Forelimb muscle (tissue), 1 donor: ENCODE measurements at regions not wholly inside any gene's neighbourhood (a gene's known extent, or its start where the extent isn't known, plus 50 kb on each side); places are given as distances from the start of the nearest gene placed in this dataset.
"Not testable (repeated sequence)": the region's sequence is repeated elsewhere in the genome, so short reads cannot be mapped to it uniquely, and the experiment has no call there.

Experiments used
- DNase-seq: peaks from one replicate; pipeline ENCODE4 v3.0.0-alpha.2; 2013; ENCODE audit warnings: low read depth

DNA sequence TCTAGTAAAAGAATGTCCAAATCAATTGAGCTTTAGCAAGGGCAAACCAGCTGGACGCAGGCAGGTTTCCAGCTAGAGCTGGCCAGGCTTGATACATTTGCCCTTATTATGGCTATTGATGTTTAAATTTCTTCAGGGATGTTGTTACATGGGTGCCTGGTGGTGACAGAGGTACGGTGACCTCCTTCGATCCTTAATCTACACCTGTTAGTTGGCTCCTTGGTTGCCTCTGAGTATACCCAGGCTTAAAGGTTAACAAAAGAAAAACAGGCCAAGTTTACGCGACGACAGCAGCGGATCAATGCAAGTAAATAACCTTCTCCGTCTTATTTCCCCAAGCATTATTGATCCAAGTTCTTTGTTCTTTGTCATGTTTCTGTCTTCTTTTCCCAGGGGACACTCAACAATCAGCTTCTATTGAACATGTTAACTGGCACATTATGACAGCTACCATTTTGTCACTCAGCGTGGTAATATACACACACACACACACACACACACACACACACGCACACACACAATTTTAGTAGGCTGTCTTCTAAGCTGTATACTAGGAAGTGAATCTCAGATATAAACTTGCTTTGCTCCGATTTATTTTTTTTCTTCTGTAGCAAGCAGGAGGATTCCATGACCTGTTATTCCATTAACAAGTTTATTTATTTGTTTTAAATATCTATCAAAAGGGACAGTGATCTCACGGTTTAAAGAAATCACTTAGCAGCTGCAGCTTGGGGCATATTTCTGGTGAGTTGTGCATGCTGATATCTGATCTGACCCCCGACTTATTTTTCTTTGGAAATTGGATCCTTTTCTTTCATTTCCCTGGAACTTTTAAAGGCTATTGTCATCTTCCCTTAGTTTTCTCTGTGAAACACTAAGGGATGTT lies 844.7 kb downstream of the MCTP2 start:
- no peak for DNase-seq

DNA sequence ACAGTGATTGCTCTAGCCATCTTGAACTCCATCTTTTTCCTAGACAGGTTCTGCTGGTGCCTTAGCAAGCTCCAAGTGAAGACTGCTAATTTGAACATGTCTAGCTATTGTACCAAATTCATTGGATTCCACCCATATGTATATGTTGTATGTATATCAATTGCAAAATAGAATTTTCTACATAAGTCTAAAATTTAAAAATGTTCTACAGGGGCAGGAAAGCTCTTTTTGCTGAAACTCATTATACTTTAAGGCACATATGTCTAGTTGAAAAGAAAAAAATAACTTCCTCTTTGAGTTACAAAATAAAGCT lies 845.3 kb downstream of the MCTP2 start:
- DNase-seq = no peak

DNA sequence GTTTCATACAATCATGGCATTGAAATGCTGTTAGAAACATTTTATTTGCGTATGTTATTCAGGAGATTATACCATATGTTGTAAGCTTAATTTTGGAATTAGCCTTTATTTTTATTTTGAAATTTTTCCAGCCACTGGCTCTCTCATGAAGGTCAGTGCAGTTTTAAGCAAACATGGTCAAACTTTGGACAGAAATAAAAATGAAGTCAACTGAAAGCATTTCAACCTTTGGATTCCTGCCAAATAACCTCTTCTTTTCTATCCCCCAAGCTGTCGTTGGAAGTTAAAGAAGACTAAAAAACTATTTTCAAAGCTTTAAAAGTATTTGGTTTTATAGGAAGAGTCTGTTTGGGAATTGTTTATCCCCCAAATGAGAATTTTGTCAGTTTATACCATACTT lies 846.6 kb downstream of the MCTP2 start:
- DNase-seq = peak; percentile 31

GRCh38 chr15:95080228-95080627 lies 848.9 kb downstream of the MCTP2 start:
- DNase-seq = not testable (repeated sequence)

DNA sequence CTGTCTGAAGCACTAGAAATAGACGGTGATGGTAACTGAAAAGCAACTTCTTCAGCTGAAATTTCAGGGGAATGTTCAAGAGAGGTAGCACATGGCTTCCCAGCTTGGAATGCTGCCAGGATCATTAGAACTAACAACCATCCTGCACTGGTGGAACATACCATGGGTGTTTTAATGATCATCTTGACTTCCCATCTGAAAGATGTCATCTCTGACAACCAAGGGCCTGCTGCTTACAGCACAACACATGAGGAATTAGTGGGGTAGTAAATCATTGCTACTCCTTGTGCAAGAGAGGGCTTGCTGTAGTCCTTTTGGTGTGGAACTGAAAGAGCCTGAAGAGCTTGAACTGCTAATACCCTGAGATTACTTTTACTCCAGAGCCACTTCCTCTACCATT lies 853.7 kb downstream of the MCTP2 start:
- DNase-seq = no peak

DNA sequence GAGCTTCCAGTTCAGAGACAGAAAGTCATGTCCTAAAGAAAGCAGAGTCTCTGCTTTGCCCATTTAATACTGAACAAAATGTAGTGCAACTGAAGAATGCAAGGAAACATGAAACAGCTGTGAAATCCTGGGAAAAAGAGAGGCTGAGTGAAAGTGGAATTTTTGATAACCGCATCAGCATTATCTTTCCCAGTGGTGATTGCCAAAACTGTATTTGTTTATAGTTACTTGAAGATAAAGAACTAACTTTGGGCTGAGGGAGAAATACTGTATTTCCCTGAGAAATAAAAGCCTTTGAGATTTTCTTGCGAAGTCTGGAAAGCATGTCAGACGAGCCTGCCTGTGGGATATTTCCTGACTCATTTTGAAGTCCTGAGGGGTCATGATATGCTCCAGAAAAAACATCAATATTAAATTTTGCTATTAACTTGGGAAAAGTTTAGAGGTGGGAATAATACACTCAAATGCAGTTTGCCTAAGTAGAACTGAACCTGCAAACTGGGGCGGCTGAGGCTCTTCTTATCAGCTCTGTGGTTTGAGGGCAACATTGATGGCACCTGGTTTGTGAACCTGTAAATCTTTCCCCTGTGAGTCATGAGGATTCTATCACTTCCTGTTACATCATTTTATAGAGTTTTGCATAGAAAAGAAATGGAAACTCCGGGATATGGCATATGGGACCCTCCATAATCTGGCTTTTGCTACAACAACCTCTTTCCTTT lies 855.3 kb downstream of the MCTP2 start:
- peak; percentile 14 for DNase-seq

GRCh38 chr15:95087253-95087609 lies 855.9 kb downstream of the MCTP2 start:
- no peak for DNase-seq

DNA sequence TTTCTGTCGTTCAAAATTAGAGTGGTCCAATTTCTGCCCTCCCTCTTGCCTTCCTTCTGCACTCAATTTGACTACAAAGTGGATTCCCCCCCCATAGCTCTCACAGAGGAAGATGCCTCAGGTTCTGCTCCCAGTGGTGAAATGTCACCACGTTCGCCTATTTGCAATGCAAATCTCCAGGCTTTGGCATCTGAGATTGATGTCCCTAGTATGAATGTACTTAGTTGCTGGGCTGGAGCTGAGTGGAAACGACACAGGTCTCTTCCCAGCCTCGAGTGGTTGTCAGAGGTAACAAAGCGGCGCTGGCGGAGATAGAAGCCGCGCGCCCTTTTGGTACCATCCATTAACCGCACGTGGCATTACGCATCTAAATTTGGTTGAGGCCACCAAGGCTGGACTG lies 860.1 kb downstream of the MCTP2 start:
- no peak for DNase-seq

GRCh38 chr15:95095250-95095649 lies 863.9 kb downstream of the MCTP2 start:
- DNase-seq = no peak

- no peak for DNase-seq
These were observed 865.3 kb downstream of the MCTP2 start for GRCh38 chr15:95096651-95097050.

- no peak for DNase-seq
These were observed 866.0 kb downstream of the MCTP2 start for GRCh38 chr15:95097361-95097760.

GRCh38 chr15:95105229-95105628 lies 873.9 kb downstream of the MCTP2 start:
- no peak for DNase-seq

- no peak for DNase-seq
These were observed 875.4 kb downstream of the MCTP2 start for GRCh38 chr15:95106801-95107200.

- DNase-seq = no peak
These were observed 877.3 kb downstream of the MCTP2 start for GRCh38 chr15:95108673-95109072.

DNA sequence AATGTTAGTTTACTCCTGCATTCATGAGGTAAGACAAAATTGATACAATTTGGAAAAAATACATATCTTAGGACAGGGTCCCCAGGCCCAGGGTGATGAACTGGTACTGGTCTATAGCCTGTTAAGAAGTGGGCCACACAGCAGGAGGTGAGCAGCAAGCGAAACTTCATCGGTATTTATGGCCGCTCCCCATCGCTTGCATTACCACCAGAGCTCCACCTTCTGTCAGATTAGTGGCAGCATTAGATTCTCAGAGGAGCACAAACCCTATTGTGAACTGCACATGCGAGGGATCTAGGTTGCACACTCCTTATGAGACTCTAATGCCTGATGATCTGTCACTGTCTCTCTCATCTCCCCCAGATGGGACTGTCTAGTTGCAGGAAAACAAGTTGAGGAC lies 880.6 kb downstream of the MCTP2 start:
- DNase-seq = no peak

DNA sequence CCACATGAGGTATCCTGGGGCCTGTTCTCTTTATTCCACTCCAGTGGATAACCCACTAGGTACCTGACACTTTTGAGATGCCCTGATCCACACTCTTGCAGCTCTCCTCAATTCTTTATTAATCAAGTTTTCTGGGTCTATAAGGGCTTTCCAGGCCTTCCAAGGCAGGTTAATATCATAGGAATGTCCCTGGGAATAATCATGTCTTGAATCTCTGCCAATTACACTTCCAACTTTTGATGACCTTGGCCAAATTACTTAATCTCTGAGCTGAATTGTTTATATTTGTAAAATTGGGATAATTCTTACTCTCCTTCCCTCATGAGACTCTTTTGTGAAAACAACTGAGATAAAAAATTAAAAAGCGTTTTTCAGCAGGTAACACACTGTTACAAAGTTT lies 881.7 kb downstream of the MCTP2 start:
- no peak for DNase-seq

GRCh38 chr15:95119041-95119610 lies 887.8 kb downstream of the MCTP2 start:
- no peak for DNase-seq

DNA sequence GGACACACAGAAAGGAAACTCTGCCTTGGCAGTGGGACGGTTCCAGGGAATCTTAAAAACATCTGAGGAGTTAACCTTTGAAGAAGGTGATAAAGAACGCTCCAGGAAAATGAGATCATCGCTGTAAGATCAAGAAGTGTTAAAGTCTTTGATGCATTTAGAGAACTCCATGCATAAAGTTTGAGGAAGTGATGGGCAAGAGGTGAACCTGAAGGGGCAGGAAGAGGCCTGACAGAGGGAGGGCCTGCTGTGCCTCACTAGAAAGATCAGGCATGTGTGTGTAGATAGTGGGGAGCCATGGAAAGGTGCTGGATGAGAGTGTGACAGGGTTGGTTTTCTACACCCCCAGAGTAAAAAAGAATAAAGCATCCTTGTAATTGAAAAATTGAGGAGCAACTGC lies 889.2 kb downstream of the MCTP2 start:
- no peak for DNase-seq

DNA sequence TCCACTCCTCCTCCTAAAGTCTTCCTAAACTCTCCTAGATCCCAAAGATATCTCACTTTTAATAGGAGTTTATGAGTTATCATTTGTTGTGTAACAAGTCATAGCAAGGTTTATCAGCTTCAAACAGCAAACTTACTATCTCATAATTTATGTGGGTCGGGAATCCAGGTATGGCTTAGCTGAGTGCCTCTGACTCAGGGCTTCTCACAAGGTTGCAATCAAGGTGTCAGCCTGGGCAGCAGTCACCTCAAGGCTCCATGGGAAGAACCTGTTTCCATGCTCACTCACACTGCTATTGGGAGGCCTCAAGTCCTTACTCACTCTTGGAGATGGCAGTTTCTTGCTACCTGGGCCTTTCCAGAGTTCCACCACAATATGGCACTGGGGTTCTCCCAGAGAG lies 889.8 kb downstream of the MCTP2 start:
- DNase-seq = no peak

DNA sequence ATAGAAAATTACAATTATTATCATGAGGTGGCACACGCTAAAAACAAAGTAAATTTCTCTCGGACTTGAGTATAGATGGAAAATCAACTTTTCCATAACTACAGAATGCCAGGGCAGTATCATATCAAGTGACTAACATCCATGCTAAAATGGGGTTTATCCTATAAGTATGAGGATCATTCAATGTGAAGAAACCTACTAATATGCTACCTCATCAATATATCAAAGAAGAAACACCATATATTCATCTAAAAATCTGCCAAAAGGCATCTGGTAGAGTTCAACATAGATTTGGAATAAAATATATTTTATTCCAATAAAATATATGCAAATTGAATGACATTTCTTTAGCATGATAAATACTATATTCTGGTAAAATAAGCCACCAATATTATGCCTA lies 894.4 kb downstream of the MCTP2 start:
- no peak for DNase-seq

DNA sequence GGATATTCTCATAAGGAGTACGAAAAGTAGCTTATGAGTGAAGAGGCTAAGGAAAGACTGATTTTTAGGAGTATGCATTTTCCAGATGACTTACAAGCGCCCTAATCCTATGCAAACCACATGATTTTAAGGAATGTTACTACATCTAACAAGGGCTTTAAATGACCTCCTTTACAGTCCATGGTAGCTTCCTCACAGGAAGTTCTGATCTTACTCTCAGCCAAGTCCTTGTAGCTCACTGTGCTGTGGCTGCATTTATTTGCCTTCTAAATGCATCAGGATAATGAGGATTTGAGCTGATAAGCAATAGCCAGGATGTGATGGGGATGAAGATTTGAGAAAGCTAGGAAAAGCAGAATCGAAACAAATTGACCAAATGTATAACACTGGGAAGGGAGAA lies 896.0 kb downstream of the MCTP2 start:
- no peak for DNase-seq

DNA sequence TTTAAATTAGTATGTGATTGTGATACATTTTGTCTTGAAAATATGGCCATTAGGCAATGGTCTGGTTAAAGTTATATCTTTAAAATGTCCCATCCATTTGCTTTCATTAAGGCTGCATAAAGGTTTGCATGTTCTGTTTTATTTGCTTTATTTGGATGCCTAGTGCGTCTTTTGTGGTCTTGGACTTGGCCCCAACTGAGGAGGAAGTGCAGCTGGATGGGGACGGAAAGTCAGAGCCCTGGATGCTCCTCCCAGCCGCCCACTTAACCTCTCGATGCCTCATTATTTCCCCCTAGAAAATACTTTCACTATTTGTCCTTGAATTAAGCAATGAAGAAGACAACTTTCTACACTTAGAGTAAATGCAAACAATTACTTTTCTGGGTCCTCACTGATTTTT lies 898.2 kb downstream of the MCTP2 start:
- DNase-seq = peak; percentile 6

DNA sequence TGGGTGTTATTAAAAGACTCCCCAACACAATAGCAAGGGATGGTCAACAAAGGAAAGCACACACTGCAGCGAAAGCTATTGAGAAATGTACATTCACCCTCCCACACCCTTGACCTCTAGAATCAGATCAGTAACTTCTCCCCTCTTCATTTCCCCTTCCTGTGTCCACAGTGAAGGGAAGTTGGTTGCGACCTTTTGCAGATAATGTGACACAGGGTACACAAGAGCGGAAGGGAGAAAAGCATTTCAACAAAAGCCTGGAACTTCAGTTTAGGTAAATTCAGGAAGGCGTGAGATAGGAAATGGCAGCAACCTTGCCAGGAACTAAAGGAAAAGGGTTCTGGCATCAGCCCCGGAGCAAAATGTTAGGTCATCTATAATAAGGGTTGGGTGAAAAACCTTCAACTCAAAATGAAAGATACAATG lies 899.8 kb downstream of the MCTP2 start:
- no peak for DNase-seq
